Left cardiac atrium (tissue), 4 donors: ENCODE measurements at regions not wholly inside any gene's neighbourhood (a gene's known extent, or its start where the extent isn't known, plus 50 kb on each side); places are given as distances from the start of the nearest gene placed in this dataset.
A peak's percentile ranks its signal among the peaks of the same experiment; 100 is the strongest.
"Not testable (repeated sequence)": the region's sequence is repeated elsewhere in the genome, so short reads cannot be mapped to it uniquely, and the experiment has no call there.

ENCODE experiments used
- ATAC-seq, 2 donors: fragments of 200-7000 bp; cut with Tn5 transposase; one replicate each; pipeline ENCODE4 v1.9.1; 2020; ENCODE audit warnings: mild to moderate bottlenecking in 2 of 2, moderate library complexity in 2 of 2
- DNase-seq: peaks from one replicate; pipeline ENCODE4 v3.0.0-alpha.2; 2020
- intact Hi-C, 2 donors: fragments of 100-400 bp; cut with DNase I; formaldehyde crosslinking; loops; one replicate each; pipeline versions ENCODE4 v1.14.1 to v1.15.1; 2022 to 2023
- donor health status: DM: no; HTN: yes; CAD: no.
- donor health status: DM: no; HTN: yes; CAD: no; lungs with severe emphysema.
- donor health status: DM: yes; HTN: yes; CAD: no.
- donor health status: Dilated cardiomyopathy.

GRCh38 chr2:182592691-182593393 lies 123.2 kb upstream of the DNAJC10 start:
- no peak for ATAC-seq
- no peak for DNase-seq
- intact Hi-C loops, result no loop called here

GRCh38 chr2:182593394-182593975 lies 122.6 kb upstream of the DNAJC10 start:
- DNase-seq (no peak), ATAC-seq (no peak)
- intact Hi-C loops, result no loop called here

- ATAC-seq (peak in 1 of 2 donors; percentile 16), DNase-seq (no peak)
- intact Hi-C loops, result no loop called here
These were observed 121.8 kb upstream of the DNAJC10 start for GRCh38 chr2:182594286-182594685.

- intact Hi-C loops, result no loop called here
- DNase-seq (no peak), ATAC-seq (no peak)
These were observed 120.4 kb upstream of the DNAJC10 start for GRCh38 chr2:182595650-182596049.

GRCh38 chr2:182597570-182598295 lies 118.3 kb upstream of the DNAJC10 start:
- intact Hi-C loops, result no loop called here
- DNase-seq (no peak), ATAC-seq (no peak)

- no peak for DNase-seq
- intact Hi-C loops, result no loop called here
- no peak for ATAC-seq
These were observed 117.4 kb upstream of the DNAJC10 start for GRCh38 chr2:182598626-182599025.

GRCh38 chr2:182605166-182605565 lies 110.9 kb upstream of the DNAJC10 start:
- ATAC-seq (no peak), DNase-seq (no peak)
- intact Hi-C loops, result no loop called here

GRCh38 chr2:182606728-182607681 lies 109.1 kb upstream of the DNAJC10 start:
- no peak for ATAC-seq
- intact Hi-C loops, result no loop called here
- no peak for DNase-seq

- DNase-seq (no peak), ATAC-seq (no peak)
- intact Hi-C loops, result no loop called here
These were observed 107.7 kb upstream of the DNAJC10 start for GRCh38 chr2:182608181-182608845.

- DNase-seq, ATAC-seq, intact Hi-C loops: not testable (repeated sequence)
These were observed 107.1 kb upstream of the DNAJC10 start for GRCh38 chr2:182609005-182609404.

- DNase-seq, result no peak
- no peak for ATAC-seq
- intact Hi-C loops, result no loop called here
These were observed 105.8 kb upstream of the DNAJC10 start for GRCh38 chr2:182610231-182610630.

- intact Hi-C loops, result no loop called here
- DNase-seq, result no peak
- no peak for ATAC-seq
These were observed 105.0 kb upstream of the DNAJC10 start for GRCh38 chr2:182611009-182611408.

GRCh38 chr2:182615036-182615435 lies 101.0 kb upstream of the DNAJC10 start:
- intact Hi-C loops, result no loop called here
- DNase-seq (no peak), ATAC-seq (no peak)

- ATAC-seq, result peak in 1 of 2 donors; percentile 22
- intact Hi-C loops, result no loop called here
- no peak for DNase-seq
These were observed 99.3 kb upstream of the DNAJC10 start for GRCh38 chr2:182616471-182617393.

- DNase-seq, result no peak
- peak in 1 of 2 donors; percentile 21 for ATAC-seq
- intact Hi-C loops, result no loop called here
These were observed 97.4 kb upstream of the DNAJC10 start for GRCh38 chr2:182618672-182619079.

GRCh38 chr2:182619276-182619675 lies 96.8 kb upstream of the DNAJC10 start:
- intact Hi-C loops, result no loop called here
- no peak for DNase-seq
- no peak for ATAC-seq

GRCh38 chr2:182621191-182621590 lies 94.9 kb upstream of the DNAJC10 start:
- no peak for DNase-seq
- intact Hi-C loops, result no loop called here
- no peak for ATAC-seq

GRCh38 chr2:182621810-182622209 lies 94.2 kb upstream of the DNAJC10 start:
- DNase-seq, result no peak
- intact Hi-C loops, result no loop called here
- ATAC-seq, result no peak
